ENCODE measurements at regions not wholly inside any gene's neighbourhood (a gene's known extent, or its start where the extent isn't known, plus 50 kb on each side); places are given as distances from the start of the nearest gene placed in this dataset.

DNA sequence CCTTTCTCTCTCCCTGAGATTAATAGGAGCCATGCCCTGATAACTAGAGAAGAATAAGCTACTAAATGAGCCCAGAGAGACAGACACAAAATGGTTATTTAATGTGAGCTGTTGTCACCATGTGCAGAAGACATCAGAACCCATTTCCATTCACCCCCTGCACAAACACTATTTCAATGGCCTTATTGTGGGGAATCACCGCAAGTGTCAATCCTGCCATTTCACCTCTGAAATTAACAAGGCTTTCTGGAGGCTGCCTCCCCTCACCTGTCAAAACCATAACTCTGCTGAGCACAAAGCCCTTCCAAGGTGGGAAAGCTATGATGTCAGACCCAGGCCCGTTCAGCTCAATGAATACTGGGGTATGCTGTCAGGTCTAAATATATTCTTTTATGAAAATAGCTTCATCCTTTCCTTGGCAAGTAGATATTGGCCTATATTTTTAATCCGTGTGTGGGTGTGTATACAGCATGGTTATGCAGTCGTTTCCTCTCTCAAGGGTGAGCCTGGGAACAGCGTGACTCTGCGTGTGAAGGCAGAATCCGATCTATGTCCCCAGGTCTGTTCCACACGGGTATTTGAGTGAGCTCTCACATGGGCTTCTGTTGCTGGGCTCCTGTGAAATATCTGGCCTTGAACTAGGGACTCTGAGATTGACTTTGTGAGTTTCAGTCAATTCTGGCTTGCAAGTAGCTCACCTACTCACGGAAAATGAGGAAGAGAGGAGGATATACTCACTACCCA, 266.3 kb downstream of the FBXW7 start:
- peaks cover 0 to 16% (median 0%) of the 10 kb centered on the region in 9 donors for H3K4me1 ChIP-seq
- ATAC-seq, result no peak
- H3K27me3 ChIP-seq, result no peaks in the 10 kb centered on the region
- TF ChIP-seq, protein P1, sequence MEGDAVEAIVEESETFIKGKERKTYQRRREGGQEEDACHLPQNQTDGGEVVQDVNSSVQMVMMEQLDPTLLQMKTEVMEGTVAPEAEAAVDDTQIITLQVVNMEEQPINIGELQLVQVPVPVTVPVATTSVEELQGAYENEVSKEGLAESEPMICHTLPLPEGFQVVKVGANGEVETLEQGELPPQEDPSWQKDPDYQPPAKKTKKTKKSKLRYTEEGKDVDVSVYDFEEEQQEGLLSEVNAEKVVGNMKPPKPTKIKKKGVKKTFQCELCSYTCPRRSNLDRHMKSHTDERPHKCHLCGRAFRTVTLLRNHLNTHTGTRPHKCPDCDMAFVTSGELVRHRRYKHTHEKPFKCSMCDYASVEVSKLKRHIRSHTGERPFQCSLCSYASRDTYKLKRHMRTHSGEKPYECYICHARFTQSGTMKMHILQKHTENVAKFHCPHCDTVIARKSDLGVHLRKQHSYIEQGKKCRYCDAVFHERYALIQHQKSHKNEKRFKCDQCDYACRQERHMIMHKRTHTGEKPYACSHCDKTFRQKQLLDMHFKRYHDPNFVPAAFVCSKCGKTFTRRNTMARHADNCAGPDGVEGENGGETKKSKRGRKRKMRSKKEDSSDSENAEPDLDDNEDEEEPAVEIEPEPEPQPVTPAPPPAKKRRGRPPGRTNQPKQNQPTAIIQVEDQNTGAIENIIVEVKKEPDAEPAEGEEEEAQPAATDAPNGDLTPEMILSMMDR (IDR thresholded peaks at IDR 0.05), result no peak
- no peak for DNase-seq
- WGBS, 2 donors, result 72% methylated on average over 9 of the region's 9 CpGs
- intact Hi-C loops (cut with DNase I), result no loop called here
- no peaks in the 10 kb centered on the region for H3K36me3 ChIP-seq
- no peak overlapping the region for H3K27ac ChIP-seq
- no peaks in the 10 kb centered on the region for H3K9me3 ChIP-seq
- H3K4me3 ChIP-seq, result no peak overlapping the region

DNA sequence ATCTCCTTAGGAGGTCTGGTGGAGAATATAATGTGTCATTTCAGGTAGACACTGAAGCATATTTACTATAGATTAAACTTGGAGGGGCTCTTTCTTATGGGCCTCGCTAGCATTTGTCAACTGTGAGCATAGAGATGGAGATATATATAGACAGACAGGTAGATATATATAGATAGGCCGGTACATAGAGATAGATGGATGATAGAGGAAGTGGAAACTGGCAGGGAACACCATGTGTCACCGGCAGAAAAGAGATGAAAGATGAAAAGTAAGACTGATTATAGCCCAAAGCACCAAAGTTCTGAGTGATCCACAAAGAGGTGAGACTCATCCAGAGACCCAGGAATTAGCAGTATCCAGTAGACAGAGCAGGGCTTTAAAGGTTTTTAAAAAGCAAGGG, 268.1 kb downstream of the FBXW7 start:
- ATAC-seq (no peak), DNase-seq (no peak)
- H3K9me3 ChIP-seq, result peaks cover 0 to 3% (median 0%) of the 10 kb centered on the region in 11 donors
- 81 to 86% methylated on average over 3 of the region's 3 CpGs for WGBS, 2 donors
- no peak overlapping the region for H3K27ac ChIP-seq
- H3K27me3 ChIP-seq, result no peaks in the 10 kb centered on the region
- H3K4me3 ChIP-seq, result no peak overlapping the region
- H3K4me1 ChIP-seq, result peaks cover 0 to 16% (median 0%) of the 10 kb centered on the region in 9 donors
- H3K36me3 ChIP-seq, result no peaks in the 10 kb centered on the region
- TF ChIP-seq, protein P1 (IDR thresholded peaks at IDR 0.05), result no peak
- intact Hi-C loops (cut with DNase I), result no loop called here

DNA sequence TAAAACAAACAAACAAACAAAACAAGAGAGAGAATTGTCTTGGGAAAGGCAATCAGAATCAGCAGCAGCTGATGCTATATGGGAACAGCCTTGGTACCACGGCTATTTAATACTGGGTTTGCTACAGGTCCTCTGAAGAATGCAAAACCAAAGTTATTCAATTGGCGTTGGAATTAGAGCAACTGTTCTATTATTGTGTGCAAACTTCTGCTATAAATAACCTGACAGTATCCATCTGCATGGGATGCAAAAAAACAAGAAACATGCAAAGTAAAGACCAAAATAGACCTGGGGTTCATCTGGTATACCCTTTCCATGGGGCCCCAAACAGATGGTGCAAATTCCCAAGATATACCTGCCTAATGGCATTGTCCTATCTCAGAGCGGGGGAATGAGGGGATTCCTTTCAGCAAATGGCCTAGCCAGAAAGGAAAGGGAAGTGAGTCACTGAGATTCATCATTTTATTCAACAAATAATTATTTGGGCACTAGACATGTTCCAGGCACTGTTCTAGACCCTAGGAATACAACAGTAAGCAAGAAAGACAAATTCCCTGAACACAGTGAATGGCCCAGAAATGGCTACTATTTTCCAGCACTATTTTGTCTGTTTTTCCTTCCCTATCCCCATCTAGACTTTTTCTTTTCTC, 268.9 kb downstream of the FBXW7 start:
- WGBS, 2 donors, result 76 to 77% methylated on average over 3 of the region's 3 CpGs
- Histone ChIP-seq H3K9me3 (peaks cover 0 to 11% (median 0%) of the 10 kb centered on the region in 11 donors), H3K4me1 (peaks cover 0 to 16% (median 0%) of the 10 kb centered on the region in 9 donors), H3K27ac (no peak overlapping the region), H3K4me3 (no peak overlapping the region), H3K36me3 (no peaks in the 10 kb centered on the region), H3K27me3 (no peaks in the 10 kb centered on the region)
- TF ChIP-seq, protein P1 (IDR thresholded peaks at IDR 0.05), result no peak
- DNase-seq, result no peak
- intact Hi-C loops (cut with DNase I), result no loop called here
- ATAC-seq, result no peak

DNA sequence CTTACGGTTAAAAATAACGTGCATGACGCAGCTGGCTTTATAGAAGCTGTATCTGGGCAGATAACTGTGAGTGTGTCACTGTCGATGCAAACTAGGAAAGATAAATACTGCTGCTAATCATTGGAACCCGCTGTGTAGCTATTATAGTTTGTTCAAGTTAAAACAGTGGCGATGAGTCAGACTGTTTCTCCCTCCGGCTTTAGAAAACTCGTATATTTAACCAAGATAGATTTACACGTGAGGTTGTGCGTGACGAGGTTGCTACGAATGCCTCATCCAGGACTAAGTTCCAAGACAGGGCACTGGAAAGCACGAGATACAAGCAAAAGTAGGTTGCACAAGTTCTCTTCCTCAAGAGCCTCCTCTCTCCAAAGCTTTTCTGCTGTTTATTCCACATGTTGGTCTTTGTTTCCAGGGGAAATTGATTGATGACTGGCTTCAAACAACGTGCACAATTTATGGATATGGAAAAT, 270.7 kb downstream of the FBXW7 start:
- 20 to 29% methylated on average over 14 of the region's 14 CpGs for WGBS, 2 donors
- no peaks in the 10 kb centered on the region for H3K36me3 ChIP-seq
- DNase-seq (no peak), ATAC-seq (peak in 6 of 8 donors; percentile 46 to 92 (median 74))
- peaks cover 0 to 16% (median 0%) of the 10 kb centered on the region in 9 donors for H3K4me1 ChIP-seq
- intact Hi-C loops (cut with DNase I), result no loop called here
- no peaks in the 10 kb centered on the region for H3K27me3 ChIP-seq
- no peak overlapping the region for H3K4me3 ChIP-seq
- peak overlapping the region in 3 of 10 donors; percentile 5 to 52 (median 41) for H3K27ac ChIP-seq
- TF ChIP-seq, protein P1 (IDR thresholded peaks at IDR 0.05), result no peak
- peaks cover 0 to 28% (median 7%) of the 10 kb centered on the region in 11 donors for H3K9me3 ChIP-seq

All from heart right ventricle (tissue), 16 donors.